GM21529 (cell line): ENCODE measurements at regions not wholly inside any gene's neighbourhood (a gene's known extent, or its start where the extent isn't known, plus 50 kb on each side); places are given as distances from the start of the nearest gene placed in this dataset.

ENCODE experiments used
- ATAC-seq: cut with Tn5 transposase; IDR thresholded peaks from one replicate; pipeline ENCODE4 v1.9.1; 2021; ENCODE audit not compliant: unreplicated experiment

GRCh38 chr1:42096554-42096953, 56.7 kb upstream of the GUCA2B start:
- ATAC-seq, result no peak

GRCh38 chr1:42089246-42089645, 64.0 kb upstream of the GUCA2B start:
- ATAC-seq, result no peak

GRCh38 chr1:42086146-42086545, 67.1 kb upstream of the GUCA2B start:
- ATAC-seq, result no peak

- no peak for ATAC-seq
Measured at GRCh38 chr1:42085596-42085995, 67.6 kb upstream of the GUCA2B start.

GRCh38 chr1:42081475-42081874, 71.7 kb upstream of the GUCA2B start:
- no peak for ATAC-seq

GRCh38 chr1:42075179-42075578, 78.0 kb upstream of the GUCA2B start:
- ATAC-seq, result no peak

- ATAC-seq, result no peak
Measured at GRCh38 chr1:42070996-42071395, 82.2 kb upstream of the GUCA2B start.

- no peak for ATAC-seq
Measured at GRCh38 chr1:42057800-42058199, 95.4 kb upstream of the GUCA2B start.

- ATAC-seq, result no peak
Measured at GRCh38 chr1:42056460-42056859, 96.8 kb upstream of the GUCA2B start.

- ATAC-seq, result no peak
Measured at GRCh38 chr1:42055061-42055460, 98.1 kb upstream of the GUCA2B start.

- no peak for ATAC-seq
Measured at GRCh38 chr1:42052072-42052699, 101.0 kb upstream of the GUCA2B start.

GRCh38 chr1:42047508-42047880, 105.7 kb upstream of the GUCA2B start:
- no peak for ATAC-seq

GRCh38 chr1:42046761-42047507, 106.3 kb upstream of the GUCA2B start:
- ATAC-seq, result no peak

GRCh38 chr1:42044346-42044745, 108.9 kb upstream of the GUCA2B start:
- no peak for ATAC-seq

GRCh38 chr1:42043811-42044210, 109.4 kb upstream of the GUCA2B start:
- no peak for ATAC-seq

- no peak for ATAC-seq
Measured at GRCh38 chr1:42043182-42043581, 110.0 kb upstream of the GUCA2B start.

GRCh38 chr1:42041031-42041430, 112.2 kb upstream of the GUCA2B start:
- ATAC-seq, result no peak

- no peak for ATAC-seq
Measured at GRCh38 chr1:42040159-42040558, 113.1 kb upstream of the GUCA2B start.

- no peak for ATAC-seq
Measured at GRCh38 chr1:42038261-42038660, 114.9 kb upstream of the GUCA2B start.

GRCh38 chr1:42037586-42037985, 115.6 kb upstream of the GUCA2B start:
- no peak for ATAC-seq

- no peak for ATAC-seq
Measured at GRCh38 chr1:42037161-42037560, 116.0 kb upstream of the GUCA2B start.

- ATAC-seq, result peak; percentile 92
Measured at GRCh38 chr1:42035830-42036604, 117.2 kb upstream of the GUCA2B start.
